Posterior vena cava (tissue), 2 donors: ENCODE measurements at regions not wholly inside any gene's neighbourhood (a gene's known extent, or its start where the extent isn't known, plus 50 kb on each side); places are given as distances from the start of the nearest gene placed in this dataset.
A peak's percentile ranks its signal among the peaks of the same experiment; 100 is the strongest.
"Not testable (repeated sequence)": the region's sequence is repeated elsewhere in the genome, so short reads cannot be mapped to it uniquely, and the experiment has no call there.

Experiments used
- DNase-seq: peaks from one replicate; pipeline ENCODE4 v3.0.0-alpha.2; 2020; ENCODE audit warnings: low spot score
- intact Hi-C, 2 donors: fragments of 100-400 bp; cut with DNase I; formaldehyde crosslinking; loops; one replicate each; pipeline versions ENCODE4 v1.14.1 to v1.14.2; 2022 to 2023
- donor health status: DM: yes; HTN: yes; CAD: no.
- donor health status: DM: yes; HTN: yes; CAD: no.

DNA sequence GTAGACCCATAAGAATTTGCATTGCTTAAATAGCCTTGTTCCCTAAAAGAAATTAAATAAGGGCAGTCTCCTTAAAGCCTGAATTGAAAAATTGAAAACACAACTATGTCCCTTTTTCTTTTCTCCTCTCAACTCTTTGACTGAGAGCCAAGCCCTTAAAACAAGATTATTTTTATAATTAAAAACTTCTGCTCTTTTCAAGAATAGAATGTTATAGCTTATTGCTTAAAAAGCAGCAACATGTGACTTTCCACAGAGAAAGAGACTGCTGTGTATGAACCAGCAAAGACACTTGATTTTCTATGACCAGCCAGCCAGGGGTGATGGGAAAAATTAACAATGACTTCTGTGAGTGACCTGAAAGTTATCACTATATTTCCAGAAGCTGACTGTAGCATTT lies 295.2 kb upstream of the CELF2 start:
- intact Hi-C loops: no loop called here
- DNase-seq: no peak

DNA sequence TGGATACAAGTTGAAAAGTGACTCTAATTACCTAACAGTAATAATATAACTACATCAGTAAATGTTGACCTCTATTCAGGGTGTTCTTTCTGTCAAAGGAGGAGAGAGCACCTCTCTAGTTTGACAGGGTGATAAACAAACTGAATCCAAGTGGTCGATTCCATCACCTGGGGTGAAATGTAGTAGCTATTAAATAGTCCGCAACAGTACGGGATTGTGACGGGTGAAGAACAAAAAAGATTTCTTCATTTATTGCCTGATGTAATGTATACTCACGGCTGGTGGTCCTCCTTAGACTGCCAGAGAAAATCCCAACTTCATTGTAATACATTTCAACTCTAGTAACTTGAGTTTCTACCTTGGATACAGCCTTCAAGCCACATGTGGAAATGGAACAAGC lies 292.5 kb upstream of the CELF2 start:
- intact Hi-C loops: no loop called here
- DNase-seq: no peak

DNA sequence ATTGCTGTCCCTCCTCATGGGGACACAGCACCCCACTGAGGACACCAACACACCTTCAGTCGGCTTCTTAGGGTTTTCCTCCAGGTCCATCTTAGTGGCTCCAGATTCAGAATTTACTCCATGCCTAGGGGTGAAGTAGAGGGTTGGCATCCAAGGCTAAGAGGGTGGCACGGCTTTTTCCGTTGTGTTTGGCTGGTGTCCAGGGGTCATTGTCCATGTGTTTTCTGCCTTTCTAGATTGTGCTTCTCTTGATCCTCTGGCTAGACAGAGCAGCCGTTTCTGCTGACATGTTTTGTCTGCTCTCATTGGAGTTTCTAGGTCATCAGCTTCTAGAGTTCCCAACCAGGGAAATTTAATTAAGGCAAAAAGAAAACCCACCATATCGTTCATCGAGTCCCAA lies 291.6 kb upstream of the CELF2 start:
- no peak for DNase-seq
- intact Hi-C loops: no loop called here

DNA sequence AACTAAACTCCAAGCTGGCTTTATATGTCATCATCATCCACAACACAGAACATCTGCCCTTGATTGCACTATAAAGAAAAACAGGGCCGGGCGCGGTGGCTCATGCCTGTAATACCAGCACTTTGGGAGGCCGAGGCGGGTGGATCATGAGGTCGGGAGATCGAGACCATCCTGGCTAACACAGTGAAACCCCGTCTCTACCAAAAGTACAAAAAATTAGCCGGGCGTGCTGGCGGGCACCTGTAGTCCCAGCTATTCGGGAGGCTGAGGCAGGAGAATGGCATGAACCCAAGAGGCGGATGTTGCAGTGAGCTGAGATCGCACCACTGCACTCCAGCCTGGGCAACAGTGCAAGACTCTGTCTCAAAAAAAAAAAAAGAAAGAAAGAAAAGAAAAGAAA lies 290.3 kb upstream of the CELF2 start:
- peak; percentile 52 for DNase-seq
- intact Hi-C loops: not testable (repeated sequence)

DNA sequence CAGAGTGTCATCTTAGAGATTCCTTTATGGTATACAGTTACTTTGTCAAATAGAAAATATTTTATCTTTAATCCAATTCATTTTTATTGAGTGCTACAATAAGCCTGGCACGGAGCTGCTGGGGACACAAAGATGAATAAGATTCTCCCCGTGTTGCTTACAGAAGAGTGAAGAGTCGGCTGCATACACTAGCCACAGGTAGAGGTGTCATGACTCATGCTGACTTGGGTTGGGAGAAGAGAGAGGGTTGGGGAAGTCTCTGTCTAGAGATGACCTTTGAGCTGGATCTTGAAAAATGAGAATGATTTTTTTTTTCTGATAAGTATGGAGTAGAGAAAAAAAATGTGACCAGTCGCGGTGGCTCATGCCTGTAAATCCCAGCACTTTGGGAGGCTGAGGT lies 289.9 kb upstream of the CELF2 start:
- no peak for DNase-seq

DNA sequence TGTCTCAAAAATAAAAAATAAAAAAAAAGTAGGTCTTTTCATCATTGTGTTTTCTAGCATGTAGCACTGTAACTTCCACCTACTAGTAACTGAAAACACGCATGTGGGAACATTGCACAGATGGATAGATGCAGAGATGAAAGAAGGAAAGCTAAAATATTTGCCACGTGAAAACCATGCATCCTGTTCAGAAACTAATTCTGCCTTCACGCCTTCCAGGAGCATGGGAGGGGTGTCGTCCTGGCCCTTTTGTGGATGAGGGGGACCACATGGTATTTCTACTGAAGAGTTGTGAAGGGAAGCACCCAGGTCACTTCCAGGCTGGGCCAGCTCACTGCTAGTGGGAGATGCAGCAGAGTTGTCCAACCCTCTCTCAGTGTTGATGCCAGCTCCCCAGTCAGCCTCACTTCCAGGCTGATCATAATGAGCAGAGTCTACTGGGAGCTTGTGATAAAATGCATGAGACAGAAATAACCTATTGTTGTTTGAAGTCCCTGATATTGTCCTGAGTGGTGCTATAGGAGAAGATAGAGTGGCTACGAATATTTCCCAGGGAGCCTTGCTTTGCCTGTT lies 287.1 kb upstream of the CELF2 start:
- intact Hi-C loops: no loop called here
- DNase-seq: no peak

More for the DNA sequence above, 289.9 kb upstream of the CELF2 start:
- intact Hi-C loops: no loop called here

DNA sequence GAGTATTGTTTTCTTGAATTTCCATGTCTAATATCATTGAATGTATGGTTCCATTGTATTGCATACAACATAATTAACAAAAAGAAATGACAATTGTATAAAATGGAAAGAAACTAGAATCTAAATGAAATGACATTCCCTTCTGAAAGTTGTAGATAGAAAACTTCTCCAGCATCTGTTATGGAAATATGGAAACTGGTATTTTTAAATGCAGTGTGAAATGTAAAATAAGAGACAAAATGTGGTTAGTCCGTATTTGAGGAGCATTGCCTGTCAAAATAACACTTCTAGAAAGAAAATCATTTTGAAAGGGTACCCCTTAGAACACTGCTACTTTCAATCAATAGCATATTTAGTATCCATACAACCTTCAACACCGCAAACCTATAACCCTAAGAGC lies 286.3 kb upstream of the CELF2 start:
- intact Hi-C loops: no loop called here
- DNase-seq: no peak

DNA sequence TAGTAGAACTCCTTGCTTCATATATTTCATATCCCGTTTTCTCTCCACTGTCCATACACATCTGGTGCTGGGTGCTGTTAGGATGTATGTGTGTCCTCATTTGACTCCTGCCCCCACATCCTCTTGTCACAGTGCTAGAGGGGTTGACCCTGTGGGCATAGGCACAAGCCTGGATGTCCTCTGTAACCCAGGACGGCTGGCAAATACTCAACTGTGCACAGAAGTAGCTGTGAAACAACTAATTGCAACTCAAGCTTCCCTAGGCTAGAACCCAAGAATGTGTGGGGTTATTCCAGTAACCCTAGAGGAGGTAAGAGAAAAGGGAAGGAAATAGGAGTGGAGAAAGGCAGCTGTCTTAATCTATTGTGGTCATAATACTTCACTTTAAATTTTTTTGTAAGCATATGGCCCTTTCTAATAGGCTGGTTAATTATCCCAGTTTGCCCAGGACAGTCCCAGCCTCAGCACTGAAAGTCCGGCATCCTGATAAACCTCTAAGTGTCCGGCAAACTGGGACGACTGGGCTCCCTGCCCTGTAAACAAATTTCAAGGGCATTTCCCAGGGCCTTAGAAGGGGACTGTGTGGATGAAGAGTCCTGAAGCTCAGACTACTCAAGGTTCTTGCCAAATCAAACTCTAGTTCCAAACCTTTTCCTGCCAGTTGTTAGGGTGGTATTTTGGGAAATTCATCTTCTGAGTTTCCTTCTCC lies 283.2 kb upstream of the CELF2 start:
- no peak for DNase-seq
- intact Hi-C loops: no loop called here

DNA sequence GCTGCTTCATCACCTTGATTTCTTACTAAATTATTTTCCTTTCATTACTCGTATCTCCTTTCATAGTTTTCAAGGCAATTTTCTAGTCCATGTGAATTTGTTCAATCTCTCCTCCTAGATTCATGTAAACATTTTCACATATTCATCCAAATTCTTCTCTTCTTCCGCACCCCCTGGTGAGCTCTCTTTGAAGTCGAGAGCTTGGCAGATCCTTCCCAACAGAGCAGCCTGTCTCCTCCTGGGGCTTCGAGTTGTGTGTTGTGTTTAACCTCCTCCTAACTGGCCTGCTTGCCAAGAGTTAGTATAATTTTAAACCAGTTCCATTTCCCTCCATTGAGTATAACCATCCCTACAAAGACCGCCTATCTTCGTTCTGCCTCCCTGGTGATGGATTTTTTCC lies 272.4 kb upstream of the CELF2 start:
- DNase-seq: no peak
- intact Hi-C loops: no loop called here

DNA sequence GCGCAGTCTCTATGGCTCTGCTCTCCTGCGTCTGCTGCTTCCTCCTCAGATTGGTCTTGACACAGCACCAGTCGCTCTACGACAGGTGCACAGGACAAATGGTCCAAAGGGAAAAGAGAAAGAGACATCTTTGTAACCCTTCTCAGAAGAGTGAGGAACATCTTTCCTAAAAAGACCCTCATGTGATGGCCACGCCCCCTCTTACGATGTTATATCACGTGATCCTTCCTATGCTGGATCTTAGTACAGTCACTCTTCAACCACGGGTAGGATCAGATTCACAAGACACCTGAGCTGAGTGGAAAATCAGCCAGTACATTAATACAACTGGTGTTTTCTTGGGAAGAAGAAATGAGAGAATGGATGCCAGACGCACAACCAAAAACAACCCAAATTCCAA lies 262.2 kb upstream of the CELF2 start:
- intact Hi-C loops: no loop called here
- no peak for DNase-seq

DNA sequence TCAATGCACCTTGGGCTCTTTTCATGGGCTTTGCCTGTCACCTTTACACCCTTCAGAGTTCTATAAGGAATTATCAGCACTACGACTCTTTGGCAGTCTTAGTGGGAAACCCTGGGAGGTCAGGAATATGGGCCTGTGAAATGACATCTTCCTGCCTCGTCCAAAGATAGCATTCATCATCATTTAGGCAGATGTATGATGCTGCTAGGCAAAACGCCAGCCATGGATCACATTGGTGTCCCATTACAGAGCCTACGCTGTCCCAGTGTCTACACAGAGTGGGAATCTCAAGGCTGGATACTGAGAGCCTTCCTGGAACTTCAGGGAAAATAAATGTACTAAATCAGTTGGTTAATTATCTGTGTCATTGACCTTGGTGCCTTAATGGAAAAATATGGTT lies 259.4 kb upstream of the CELF2 start:
- DNase-seq: no peak
- intact Hi-C loops: no loop called here

DNA sequence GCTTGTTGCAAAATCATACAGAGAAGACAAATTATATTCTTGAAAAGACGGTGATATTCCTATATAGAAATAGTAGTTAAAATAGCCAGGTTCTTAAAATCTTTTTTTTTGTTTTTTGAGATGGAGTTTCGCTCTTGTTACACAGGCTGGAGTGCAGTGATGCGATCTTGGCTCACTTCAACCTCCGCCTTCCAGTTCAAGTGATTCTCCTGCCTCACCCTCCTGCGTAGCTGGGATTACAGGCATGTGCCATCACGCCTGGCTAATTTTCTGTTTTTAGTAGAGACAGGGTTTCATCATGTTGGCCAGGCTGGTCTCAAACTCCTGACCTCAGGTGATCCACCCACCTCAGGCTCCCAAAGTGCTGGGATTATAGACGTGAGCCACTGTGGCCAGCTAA lies 257.9 kb upstream of the CELF2 start:
- DNase-seq, intact Hi-C loops: not testable (repeated sequence)

DNA sequence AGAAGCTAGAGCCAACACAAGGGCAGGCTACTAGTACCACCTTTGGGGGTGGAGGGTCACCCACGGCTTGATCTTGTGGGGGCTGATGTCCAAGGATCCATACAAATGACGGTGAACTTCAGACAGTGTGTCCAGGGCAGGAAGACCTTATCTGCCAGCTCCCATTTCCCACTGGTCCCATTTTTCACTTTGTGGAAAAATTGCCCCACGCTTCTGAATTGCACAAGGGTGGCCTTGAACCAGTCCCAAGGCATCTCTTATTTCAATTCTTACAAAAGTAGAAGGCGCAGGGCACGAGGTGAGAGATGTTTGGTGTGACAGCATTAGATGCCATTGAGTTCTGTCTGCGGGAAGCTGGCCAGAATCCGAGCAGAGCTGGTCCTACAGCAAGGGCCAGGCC lies 252.7 kb upstream of the CELF2 start:
- no peak for DNase-seq
- intact Hi-C loops: no loop called here

DNA sequence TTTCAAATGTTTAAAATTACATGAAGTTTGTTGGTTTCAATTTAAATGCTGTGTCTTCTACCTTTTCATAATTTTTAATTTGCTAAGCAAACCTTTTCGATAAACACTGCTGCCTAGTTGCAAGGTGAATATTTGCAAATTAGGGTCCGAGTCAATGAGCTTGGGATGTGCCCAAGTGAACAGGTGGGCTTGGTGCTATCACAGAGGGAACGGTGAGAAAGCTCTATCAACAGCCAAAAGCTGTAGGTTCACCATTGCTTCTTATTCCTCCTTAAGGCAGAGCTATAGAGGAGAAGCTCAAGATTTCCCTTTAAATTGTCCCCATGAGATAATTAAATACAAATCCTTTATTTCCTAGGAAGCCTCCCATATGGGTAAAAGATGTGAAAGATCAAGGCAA lies 245.3 kb upstream of the CELF2 start:
- DNase-seq: no peak
- intact Hi-C loops: no loop called here

DNA sequence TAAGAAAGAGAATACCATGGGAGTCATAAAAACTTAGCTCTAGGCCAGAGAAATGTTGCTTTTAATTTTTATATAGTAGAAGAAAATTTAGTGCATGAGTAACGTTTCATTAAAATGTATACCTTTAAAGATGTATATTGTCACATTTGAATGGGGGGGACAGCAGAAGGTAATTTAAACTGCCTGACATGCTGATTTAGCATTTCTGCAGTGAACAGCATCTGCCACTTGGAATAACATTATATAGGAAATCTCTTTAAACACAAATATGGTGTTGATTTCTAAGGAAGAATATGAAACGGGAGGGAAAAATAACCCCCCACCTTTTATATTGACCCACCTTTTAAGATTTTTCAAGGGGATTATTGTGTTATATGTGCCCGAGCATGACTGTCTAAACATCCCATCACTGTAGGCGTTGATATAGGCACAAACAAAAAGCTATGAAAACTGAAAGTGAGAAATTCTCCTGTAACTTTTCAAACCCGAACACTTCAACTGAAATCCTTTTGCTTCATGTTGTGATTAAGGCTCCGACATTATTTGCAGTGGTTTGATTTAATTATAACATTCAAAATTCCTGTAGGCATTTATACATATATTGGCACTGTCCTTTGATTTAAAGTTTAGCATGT lies 244.7 kb upstream of the CELF2 start:
- DNase-seq: no peak
- intact Hi-C loops: no loop called here

DNA sequence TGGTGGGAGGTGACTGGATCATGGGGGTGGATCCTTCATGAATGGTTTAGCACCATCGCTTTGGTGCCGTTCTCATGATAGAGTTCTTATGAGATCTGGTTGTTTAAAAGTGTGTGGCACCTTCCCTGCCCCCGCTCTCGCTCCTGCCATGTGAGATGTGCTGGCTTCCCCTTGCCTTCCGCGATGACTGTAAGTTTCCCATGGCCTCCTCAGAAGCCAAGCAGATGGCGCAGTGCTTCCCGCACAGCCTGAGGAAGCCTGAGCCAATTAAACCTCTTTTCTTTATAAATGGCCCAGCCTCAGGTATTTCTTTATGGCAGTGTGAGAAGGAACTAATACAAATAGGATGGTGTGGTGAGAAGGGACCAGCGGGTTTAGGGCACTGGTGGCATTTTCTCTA lies 243.3 kb upstream of the CELF2 start:
- DNase-seq: no peak
- intact Hi-C loops: no loop called here

DNA sequence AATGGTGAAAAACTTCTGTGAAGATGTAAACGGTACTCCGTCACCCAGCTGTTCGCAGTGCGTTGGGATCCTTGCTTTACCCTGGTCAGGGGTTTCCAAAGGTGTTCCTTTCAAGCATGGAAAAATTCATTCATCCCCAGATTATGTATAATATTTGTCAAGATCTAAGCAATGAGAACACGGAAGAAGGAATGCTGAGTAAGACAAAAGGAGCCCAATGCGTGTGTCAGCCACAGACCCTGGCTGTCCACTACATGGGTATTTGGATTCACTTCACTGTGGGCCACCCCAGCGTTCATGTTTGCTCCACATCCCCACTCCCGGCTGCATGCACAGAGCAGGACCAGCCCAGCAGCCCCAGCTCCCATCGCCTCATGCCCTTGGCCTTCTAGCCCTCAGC lies 241.3 kb upstream of the CELF2 start:
- no peak for DNase-seq
- intact Hi-C loops: no loop called here

DNA sequence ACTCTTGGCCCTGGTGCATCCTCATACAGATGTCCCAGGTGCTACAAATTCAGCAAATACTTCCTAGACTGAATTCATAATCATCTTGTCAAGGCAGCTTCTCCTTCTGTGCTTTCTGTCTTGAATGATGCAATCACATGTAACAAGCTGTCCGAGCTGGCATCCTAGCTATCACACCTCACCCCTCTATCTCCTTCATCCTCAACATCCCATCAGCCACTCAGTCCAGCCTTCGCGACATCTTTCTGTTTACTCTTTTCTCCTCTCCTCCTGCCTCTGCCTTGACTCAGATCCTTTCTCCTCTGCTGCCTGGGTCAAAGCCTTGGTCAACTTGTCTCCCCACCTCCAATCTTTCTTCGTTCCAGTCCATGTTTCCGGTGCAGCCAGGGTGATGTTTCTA lies 240.4 kb upstream of the CELF2 start:
- intact Hi-C loops: no loop called here
- no peak for DNase-seq

DNA sequence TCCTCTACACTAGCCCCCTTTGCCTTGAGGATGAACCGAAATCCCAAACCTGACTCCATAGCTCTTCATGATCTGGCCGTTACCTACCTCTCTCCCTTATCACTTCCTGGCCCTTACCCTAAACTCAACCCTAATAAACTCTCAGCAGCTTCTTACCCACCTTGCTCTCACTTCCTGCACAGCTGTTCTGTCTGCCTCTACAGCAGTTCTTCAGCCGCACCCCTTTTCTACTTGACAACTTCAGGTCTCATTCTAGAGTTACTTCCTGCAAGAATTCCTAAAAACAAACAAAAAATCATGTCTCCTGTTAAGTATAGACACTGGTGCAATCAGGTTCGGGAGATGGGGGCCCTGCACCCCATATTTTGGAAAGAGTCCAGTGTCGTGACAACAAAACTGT lies 239.9 kb upstream of the CELF2 start:
- intact Hi-C loops: no loop called here
- DNase-seq: no peak

DNA sequence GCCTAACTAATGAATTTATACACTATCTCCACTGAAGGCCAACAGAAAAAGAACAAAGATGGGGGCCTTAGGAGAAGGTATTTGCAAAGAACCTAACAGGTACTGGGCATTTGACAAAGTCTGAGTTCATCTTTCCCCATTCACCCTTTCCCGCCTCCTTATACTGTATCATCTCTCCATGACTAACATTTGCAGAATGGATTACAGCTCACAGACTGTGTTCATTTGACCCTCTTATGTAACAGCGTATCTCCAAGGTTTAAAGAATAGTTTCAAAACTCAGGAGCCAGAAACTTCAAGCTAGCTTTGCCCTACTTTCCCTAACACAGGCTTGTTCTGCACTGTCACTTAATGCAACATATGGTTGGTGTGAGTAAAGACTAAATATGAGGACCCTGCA lies 238.7 kb upstream of the CELF2 start:
- DNase-seq: no peak
- intact Hi-C loops: no loop called here

DNA sequence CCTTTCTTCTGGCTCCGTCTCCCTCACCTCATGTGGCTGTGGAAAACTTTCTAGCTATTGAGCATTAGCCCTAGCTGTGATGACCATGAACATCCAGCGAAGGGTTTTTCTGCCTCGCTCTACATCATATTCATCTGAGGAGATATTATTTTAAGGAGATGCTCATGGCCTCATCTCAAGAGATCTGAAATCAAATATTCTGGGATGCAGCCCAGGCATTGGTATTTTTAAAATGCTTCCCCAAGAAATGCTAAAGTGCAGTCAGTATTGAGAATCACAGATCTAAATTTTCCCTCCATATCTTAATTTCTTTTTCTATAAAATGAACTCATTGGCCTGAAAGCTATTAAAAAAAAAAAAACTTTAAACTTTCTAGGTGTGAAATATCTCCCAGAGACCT lies 238.2 kb upstream of the CELF2 start:
- DNase-seq: no peak
- intact Hi-C loops: no loop called here
